Activated CD8-positive, alpha-beta T cell treated with anti-CD3 and anti-CD28 coated beads for 36 hours (primary cell): ENCODE measurements at regions not wholly inside any gene's neighbourhood (a gene's known extent, or its start where the extent isn't known, plus 50 kb on each side); places are given as distances from the start of the nearest gene placed in this dataset.

Source experiments
- ATAC-seq: fragments of 200-7000 bp; cut with Tn5 transposase; one replicate; pipeline ENCODE4 v1.10.0; 2021; ENCODE audit warnings: mild to moderate bottlenecking, moderate library complexity
- CTCF ChIA-PET: fragments of 350-600 bp; sonication (Branson Sonifier 250); formaldehyde crosslinking; loops from one replicate; lab custom pipeline; 2021; ENCODE audit warnings: antibody characterized with exemption; lab: Charles Lee
- POLR2A ChIA-PET: fragments of 350-600 bp; sonication (Branson Sonifier 250); formaldehyde crosslinking; loops from one replicate; lab custom pipeline; 2021; ENCODE audit warnings: antibody characterized with exemption; lab: Charles Lee
- DNase-seq: peaks from one replicate; pipeline ENCODE4 v3.0.0-alpha.2; 2020
- H3K27ac Mint-ChIP-seq: one replicate; pipeline ENCODE4 v1.8.0; 2021; ENCODE audit warnings: mild to moderate bottlenecking, mixed read lengths
- H3K27me3 Mint-ChIP-seq: one replicate; pipeline ENCODE4 v1.8.0; 2021; ENCODE audit warnings: mixed read lengths
- H3K36me3 Mint-ChIP-seq: one replicate; pipeline ENCODE4 v1.8.0; 2021; ENCODE audit warnings: low read depth, mixed read lengths
- H3K4me1 Mint-ChIP-seq: one replicate; pipeline ENCODE4 v1.8.0; 2021; ENCODE audit warnings: low read depth, mixed read lengths
- H3K4me3 Mint-ChIP-seq: one replicate; pipeline ENCODE4 v1.8.0; 2021; ENCODE audit warnings: mild to moderate bottlenecking, moderate library complexity, mixed read lengths
- H3K9me3 Mint-ChIP-seq: one replicate; pipeline ENCODE4 v1.8.0; 2021; ENCODE audit warnings: mixed read lengths
- CTCF ChIP-seq: fragments of 200-600 bp; IDR thresholded peaks from one replicate; pipeline ENCODE4 v1.8.0; 2022; ENCODE audit warnings: antibody characterized with exemption, mild to moderate bottlenecking
- intact Hi-C: fragments of 100-400 bp; cut with micrococcal nuclease; formaldehyde crosslinking; loops from one replicate; pipeline ENCODE4 v1.10.0; 2022

GRCh38 chrX:49756692-49757091, 60.9 kb upstream of the PAGE1 start:
- ChIA-PET POLR2A (no interaction called here), CTCF (interaction anchor here (1.2 kb wide), 1 partner anchor 129 kb away, joined by 3 read pairs; no protein-coding TSS in a partner anchor)
- H3K9me3 Mint-ChIP-seq, result no peaks in the 10 kb centered on the region
- no peak overlapping the region for H3K27ac Mint-ChIP-seq
- no peak for ATAC-seq
- no peak for DNase-seq
- H3K4me3 Mint-ChIP-seq, result no peak overlapping the region
- H3K27me3 Mint-ChIP-seq, result peaks cover 1% of the 10 kb centered on the region
- intact Hi-C loops, result no loop called here
- H3K4me1 Mint-ChIP-seq, result peaks cover 2% of the 10 kb centered on the region
- TF ChIP-seq CTCF, result no peak
- no peaks in the 10 kb centered on the region for H3K36me3 Mint-ChIP-seq

GRCh38 chrX:49754233-49754857, 58.6 kb upstream of the PAGE1 start:
- no peaks in the 10 kb centered on the region for H3K9me3 Mint-ChIP-seq
- POLR2A ChIA-PET, result no interaction called here

GRCh38 chrX:49753691-49754090, 57.9 kb upstream of the PAGE1 start:
- H3K36me3 Mint-ChIP-seq, result no peaks in the 10 kb centered on the region
- ChIA-PET POLR2A (no interaction called here), CTCF (interaction anchor here (0.8 to 2.2 kb wide), 3 partner anchors 11 to 561 kb away, joined by 4 to 6 read pairs (median 4); no protein-coding TSS in a partner anchor)
- ATAC-seq (no peak), DNase-seq (no peak)
- H3K9me3 Mint-ChIP-seq, result no peaks in the 10 kb centered on the region
- H3K27ac Mint-ChIP-seq, result no peak overlapping the region
- no peak overlapping the region for H3K4me3 Mint-ChIP-seq
- intact Hi-C loops, result no loop called here
- TF ChIP-seq CTCF, result no peak
- peaks cover 1% of the 10 kb centered on the region for H3K27me3 Mint-ChIP-seq
- peaks cover 2% of the 10 kb centered on the region for H3K4me1 Mint-ChIP-seq

More at GRCh38 chrX:49754233-49754857, 58.6 kb upstream of the PAGE1 start:
- H3K4me3 Mint-ChIP-seq, result no peak overlapping the region
- TF ChIP-seq CTCF, result peak; percentile 63
- ATAC-seq, result peak; percentile 83
- peak; percentile 54 for DNase-seq
- no peak overlapping the region for H3K27ac Mint-ChIP-seq
- CTCF ChIA-PET, result interaction anchor here (0.8 to 2.2 kb wide), 3 partner anchors 11 to 562 kb away, joined by 4 to 6 read pairs (median 4); no protein-coding TSS in a partner anchor
- H3K4me1 Mint-ChIP-seq, result peaks cover 2% of the 10 kb centered on the region
- no peaks in the 10 kb centered on the region for H3K36me3 Mint-ChIP-seq
- intact Hi-C loops, result no loop called here
- H3K27me3 Mint-ChIP-seq, result peaks cover 1% of the 10 kb centered on the region

- ATAC-seq, result no peak
- Mint-ChIP-seq H3K9me3 (no peaks in the 10 kb centered on the region), H3K36me3 (no peaks in the 10 kb centered on the region), H3K27me3 (peaks cover 5% of the 10 kb centered on the region), H3K27ac (no peak overlapping the region), H3K4me3 (no peak overlapping the region), H3K4me1 (no peaks in the 10 kb centered on the region)
- no peak for DNase-seq
- ChIA-PET CTCF (no interaction called here), POLR2A (no interaction called here)
- intact Hi-C loops, result no loop called here
- TF ChIP-seq CTCF, result no peak
Measured at GRCh38 chrX:49748211-49748956, 52.6 kb upstream of the PAGE1 start.

- ChIA-PET CTCF (interaction anchor here (0.8 to 1.3 kb wide), 2 partner anchors 15 to 19 kb away, joined by 3 to 4 read pairs; no protein-coding TSS in a partner anchor), POLR2A (no interaction called here)
- no peaks in the 10 kb centered on the region for H3K4me1 Mint-ChIP-seq
- no peaks in the 10 kb centered on the region for H3K9me3 Mint-ChIP-seq
- intact Hi-C loops, result no loop called here
- no peak overlapping the region for H3K27ac Mint-ChIP-seq
- DNase-seq, result no peak
- peaks cover 6% of the 10 kb centered on the region for H3K27me3 Mint-ChIP-seq
- TF ChIP-seq CTCF, result no peak
- H3K4me3 Mint-ChIP-seq, result no peak overlapping the region
- no peak for ATAC-seq
- no peaks in the 10 kb centered on the region for H3K36me3 Mint-ChIP-seq
Measured at GRCh38 chrX:49746306-49746705, 50.5 kb upstream of the PAGE1 start.
